IMR-90 (cell line): ENCODE measurements at regions not wholly inside any gene's neighbourhood (a gene's known extent, or its start where the extent isn't known, plus 50 kb on each side); places are given as distances from the start of the nearest gene placed in this dataset.
A peak's percentile ranks its signal among the peaks of the same experiment; 100 is the strongest.

Experiments used
- ATAC-seq: fragments of 200-7000 bp; cut with Tn5 transposase; 2 replicates; pipeline ENCODE4 v1.9.1; 2020; ENCODE audit warnings: low read depth, mild to moderate bottlenecking, moderate library complexity
- BruUV-seq: library from RNA; stranded (reverse); fragments of 400-500 nt; replicated peaks from 2 replicates; lab custom pipeline; 2021; lab: Mats Ljungman, UMichigan
- CTCF ChIA-PET: fragments of 300-600 bp; formaldehyde crosslinking; extraction: SDS; loops from one replicate; lab custom pipeline; 2021; ENCODE audit warnings: antibody characterized with exemption; lab: Yijun Ruan, JAX
- POLR2A ChIA-PET: fragments of 300-600 bp; sonication (Branson Sonifier 250); formaldehyde crosslinking; loops from one replicate; lab custom pipeline; 2022; ENCODE audit warnings: antibody characterized with exemption; ENCODE audit not compliant: unreplicated experiment; lab: Charles Lee
- DNase-seq: peaks from one replicate; pipeline ENCODE4 v3.0.0; 2013
- H2AFZ ChIP-seq: replicated peaks from 2 replicates; pipeline ENCODE3; 2013; ENCODE audit warnings: low read length, mild to moderate bottlenecking; ENCODE audit not compliant: poor library complexity
- H2AK5ac ChIP-seq: 2 replicates; pipeline ENCODE4 v1.6.1; 2013; ENCODE audit warnings: low read depth, low read length, inconsistent platforms
- H2AK9ac ChIP-seq: replicated peaks from 2 replicates; pipeline ENCODE3; 2013; ENCODE audit warnings: mild to moderate bottlenecking, low read depth, low read length, moderate library complexity; ENCODE audit not compliant: poor library complexity
- H2BK120ac ChIP-seq: 2 replicates; pipeline ENCODE4 v1.6.1; 2013; ENCODE audit warnings: low read depth, low read length, inconsistent platforms
- H2BK15ac ChIP-seq: 3 replicates; pipeline ENCODE4 v1.6.1; 2013; ENCODE audit warnings: low read depth, low read length, inconsistent platforms
- H2BK20ac ChIP-seq: 2 replicates; pipeline ENCODE4 v1.6.1; 2013; ENCODE audit warnings: low read depth, mild to moderate bottlenecking, inconsistent platforms, low read length, moderate library complexity
- H2BK5ac ChIP-seq: 2 replicates; pipeline ENCODE4 v1.6.1; 2013; ENCODE audit warnings: mild to moderate bottlenecking, low read depth, low read length, inconsistent platforms; ENCODE audit not compliant: poor library complexity, severe bottlenecking
- H3K14ac ChIP-seq: replicated peaks from 2 replicates; pipeline ENCODE4 v1.6.1; 2013; ENCODE audit warnings: low read depth, low read length, inconsistent platforms
- H3K18ac ChIP-seq: 2 replicates; pipeline ENCODE4 v1.6.1; 2013; ENCODE audit warnings: low read depth, low read length, control low read depth
- H3K23ac ChIP-seq: 2 replicates; pipeline ENCODE4 v1.6.1; 2013; ENCODE audit warnings: low read depth, low read length, inconsistent platforms
- H3K27ac ChIP-seq: 2 replicates; pipeline ENCODE4 v1.5.1; 2013; ENCODE audit warnings: mild to moderate bottlenecking, control low read depth, low read length; ENCODE audit not compliant: insufficient read depth
- H3K27me3 ChIP-seq: 2 replicates; pipeline ENCODE4 v1.6.1; 2013; ENCODE audit warnings: low read length; ENCODE audit not compliant: control insufficient read depth, insufficient read depth
- H3K36me3 ChIP-seq: 2 replicates; pipeline ENCODE4 v1.6.1; 2013; ENCODE audit warnings: low read length, mixed read lengths; ENCODE audit not compliant: control insufficient read depth, insufficient read depth
- H3K4ac ChIP-seq: 2 replicates; pipeline ENCODE4 v1.6.1; 2013; ENCODE audit warnings: low read depth, low read length, inconsistent platforms
- H3K4me1 ChIP-seq: 2 replicates; pipeline ENCODE4 v1.6.1; 2013; ENCODE audit warnings: low read length, mixed read lengths; ENCODE audit not compliant: control insufficient read depth, insufficient read depth
- H3K4me2 ChIP-seq: 2 replicates; pipeline ENCODE4 v1.6.1; 2013; ENCODE audit warnings: low read depth, mild to moderate bottlenecking, control low read depth, low read length, moderate library complexity
- H3K4me3 ChIP-seq: 2 replicates; pipeline ENCODE4 v1.5.1; 2013; ENCODE audit warnings: low read depth, mild to moderate bottlenecking, control low read depth, low read length, moderate library complexity; ENCODE audit not compliant: insufficient read depth
- H3K56ac ChIP-seq: 2 replicates; pipeline ENCODE4 v1.6.1; 2013; ENCODE audit warnings: low read length, inconsistent platforms; ENCODE audit not compliant: insufficient read depth; ENCODE audit errors: extremely low read depth
- H3K79me1 ChIP-seq, 2 experiments: 2 replicates each; pipeline ENCODE4 v1.6.1; 2013; ENCODE audit warnings: low read length in 2 of 2, inconsistent platforms in 1 of 2, low read depth in 1 of 2
- H3K9ac ChIP-seq: 2 replicates; pipeline ENCODE4 v1.6.1; 2013; ENCODE audit warnings: low read depth, low read length, control low read depth
- H3K9me1 ChIP-seq: 2 replicates; pipeline ENCODE4 v1.6.1; 2013; ENCODE audit warnings: low read length, inconsistent platforms; ENCODE audit not compliant: insufficient read depth
- H3K9me3 ChIP-seq: 2 replicates; pipeline ENCODE4 v1.6.1; 2013; ENCODE audit warnings: low read length; ENCODE audit not compliant: control insufficient read depth, insufficient read depth
- H4K20me1 ChIP-seq: 2 replicates; pipeline ENCODE4 v1.6.1; 2013; ENCODE audit warnings: low read length, inconsistent platforms; ENCODE audit not compliant: insufficient read depth
- H4K5ac ChIP-seq: 2 replicates; pipeline ENCODE4 v1.6.1; 2013; ENCODE audit warnings: mild to moderate bottlenecking, low read depth, low read length, control low read depth
- H4K8ac ChIP-seq, 2 experiments: 2 replicates each; pipeline ENCODE4 v1.6.1; 2013; ENCODE audit warnings: low read depth in 2 of 2, low read length in 2 of 2, control low read depth in 1 of 2, inconsistent platforms in 1 of 2
- H4K91ac ChIP-seq: 2 replicates; pipeline ENCODE4 v1.6.1; 2013; ENCODE audit warnings: low read depth, low read length, inconsistent platforms; ENCODE audit not compliant: insufficient read depth
- BHLHE40 ChIP-seq: fragments of 150-350 bp; IDR thresholded peaks from 2 replicates; pipeline ENCODE4 v1.6.1; 2016; ENCODE audit warnings: mild to moderate bottlenecking, low read depth, low read length
- CEBPB ChIP-seq: IDR thresholded peaks from 2 replicates; pipeline ENCODE4 v1.6.1; 2012; ENCODE audit warnings: low read depth, low read length, improper control_type of control experiment
- CHD1 ChIP-seq: IDR thresholded peaks from 2 replicates; pipeline ENCODE4 v1.6.1; 2012; ENCODE audit warnings: low read depth, low read length, improper control_type of control experiment
- CTCF ChIP-seq: conservative IDR thresholded peaks from 2 replicates; pipeline ENCODE4 v1.5.1; 2012; ENCODE audit warnings: mild to moderate bottlenecking, low read depth, low read length, improper control_type of control experiment
- ELK1 ChIP-seq: fragments of 150-350 bp; IDR thresholded peaks from 2 replicates; pipeline ENCODE4 v1.6.1; 2016; ENCODE audit warnings: low read depth, mild to moderate bottlenecking, low read length, moderate library complexity, borderline replicate concordance
- FOS ChIP-seq: fragments of 150-350 bp; IDR thresholded peaks from 2 replicates; pipeline ENCODE4 v1.6.1; 2016; ENCODE audit warnings: low read depth, low read length
- MAFK ChIP-seq: IDR thresholded peaks from 2 replicates; pipeline ENCODE4 v1.6.1; 2012; ENCODE audit warnings: low read depth, low read length, improper control_type of control experiment
- MAZ ChIP-seq: IDR thresholded peaks from 2 replicates; pipeline ENCODE4 v1.6.1; 2012; ENCODE audit warnings: low read depth, mild to moderate bottlenecking, low read length, improper control_type of control experiment, moderate library complexity, borderline replicate concordance
- MXI1 ChIP-seq: IDR thresholded peaks from 2 replicates; pipeline ENCODE4 v1.6.1; 2012; ENCODE audit warnings: low read depth, mild to moderate bottlenecking, low read length, moderate library complexity, borderline replicate concordance
- NFE2L2 ChIP-seq: fragments of 150-350 bp; IDR thresholded peaks from 2 replicates; pipeline ENCODE4 v1.6.1; 2016; ENCODE audit warnings: low read depth, mild to moderate bottlenecking, low read length
- POLR2A ChIP-seq: IDR thresholded peaks from 2 replicates; pipeline ENCODE4 v1.6.1; 2012; ENCODE audit warnings: mild to moderate bottlenecking, low read depth, low read length
- RAD21 ChIP-seq: IDR thresholded peaks from 2 replicates; pipeline ENCODE4 v1.6.1; 2012; ENCODE audit warnings: low read length, improper control_type of control experiment
- RCOR1 ChIP-seq: IDR thresholded peaks from 2 replicates; pipeline ENCODE4 v1.6.1; 2012; ENCODE audit warnings: mild to moderate bottlenecking, low read length, improper control_type of control experiment; ENCODE audit not compliant: insufficient replicate concordance
- RFX5 ChIP-seq: IDR thresholded peaks from 2 replicates; pipeline ENCODE4 v1.8.0; 2012; ENCODE audit warnings: low read depth, mild to moderate bottlenecking, low read length, moderate library complexity
- SMC3 ChIP-seq: fragments of 150-350 bp; IDR thresholded peaks from 2 replicates; pipeline ENCODE4 v1.6.1; 2016; ENCODE audit warnings: low read depth, mild to moderate bottlenecking, antibody characterized with exemption, low read length, moderate library complexity
- USF2 ChIP-seq: fragments of 150-350 bp; IDR thresholded peaks from 2 replicates; pipeline ENCODE4 v1.6.1; 2017; ENCODE audit warnings: mild to moderate bottlenecking, antibody characterized with exemption, low read length, low read depth
- WGBS, 2 experiments: methylation state at CpG; one replicate each; pipeline versions ENCODE4 v1.1.5 to v1.1.7; 2013; ENCODE audit warnings: missing lambda C conversion rate in 2 of 2; ENCODE audit not compliant: insufficient read length in 1 of 2; ENCODE audit errors: extremely low coverage in 2 of 2; 5-methylcytosine and 5-hydroxymethylcytosine counted together
- dilution Hi-C: fragments of 300-500 bp; cut with HindIII; formaldehyde crosslinking; loops from one replicate; pipeline ENCODE4 v1.14.3; 2018; ENCODE audit warnings: low sequenced_read_pairs; ENCODE audit not compliant: unreplicated experiment
- in situ Hi-C: fragments of 300-500 bp; cut with MboI; formaldehyde crosslinking; loops from 3 replicates; pipeline ENCODE4 v1.14.3; 2019; ENCODE audit warnings: low sequenced_read_pairs, inconsistent platforms, mixed read lengths
- intact Hi-C: fragments of 100-400 bp; cut with micrococcal nuclease; formaldehyde crosslinking; loops from 2 replicates; pipeline ENCODE4 v1.10.0; 2022

- no CpG with 5 or more reads among the region's 1 CpG for WGBS, 2 experiments
- H4K8ac ChIP-seq: no peak overlapping the region
- no peaks in the 10 kb centered on the region; the same call in 1 of the 2 replicates for H3K27me3 ChIP-seq
- no peak overlapping the region for H4K91ac ChIP-seq
- H4K20me1 ChIP-seq: no peaks in the 10 kb centered on the region
- peaks cover 4% of the 10 kb centered on the region; the same call in 1 of the 2 replicates for H3K4me1 ChIP-seq
- no peak overlapping the region for H2BK120ac ChIP-seq
- in situ Hi-C loops (no loop called here), intact Hi-C loops (loop anchor here (5.0 kb wide), 1 partner anchor 308 kb away; no protein-coding TSS in a partner anchor), dilution Hi-C loops (no loop called here)
- no TSS peak for BruUV-seq
- no peak overlapping the region for H3K18ac ChIP-seq
- H2AFZ ChIP-seq: no peak overlapping the region
- no peak overlapping the region for H4K5ac ChIP-seq
- H3K4ac ChIP-seq: no peak overlapping the region
- no peaks in the 10 kb centered on the region for H3K36me3 ChIP-seq
- H3K9me1 ChIP-seq: no peaks in the 10 kb centered on the region; the same call in 1 of the 2 replicates
- CTCF ChIA-PET: no interaction called here
- ATAC-seq (no peak), DNase-seq (peak; percentile 14)
- H3K27ac ChIP-seq: no peak overlapping the region
- no peak overlapping the region for H3K23ac ChIP-seq
- no peak overlapping the region for H2BK20ac ChIP-seq
- no peak overlapping the region for H3K4me2 ChIP-seq
- H3K9ac ChIP-seq: no peak overlapping the region
- H2AK9ac ChIP-seq: no peak overlapping the region
- POLR2A ChIA-PET: no interaction called here
- TF ChIP-seq CEBPB: no peak
- no peak for TF ChIP-seq CHD1
- TF ChIP-seq SMC3: no peak
- no peak for TF ChIP-seq MAZ
- TF ChIP-seq MAFK: no peak
- no peak for TF ChIP-seq BHLHE40
- TF ChIP-seq USF2: no peak
- TF ChIP-seq CTCF: no peak
- TF ChIP-seq MXI1: no peak
- no peak for TF ChIP-seq ELK1
- no peak for TF ChIP-seq POLR2A
- TF ChIP-seq RAD21: no peak
- no peak for TF ChIP-seq FOS
- TF ChIP-seq RCOR1: no peak
- no peak for TF ChIP-seq RFX5
- no peak for TF ChIP-seq NFE2L2
- H2AK5ac ChIP-seq: no peak overlapping the region
- no peak overlapping the region for H3K14ac ChIP-seq
- H3K9me3 ChIP-seq: no peaks in the 10 kb centered on the region
- H2BK5ac ChIP-seq: no peak overlapping the region
- H3K56ac ChIP-seq: no peak overlapping the region
- no peak overlapping the region for H2BK15ac ChIP-seq
- no peaks in the 10 kb centered on the region for H3K79me1 ChIP-seq
- no peak overlapping the region for H3K4me3 ChIP-seq
Observed at GRCh38 chr13:74444864-74445479, 310.8 kb upstream of the KLF12 start.
